Right lobe of liver (tissue), 6 donors: ENCODE measurements at regions not wholly inside any gene's neighbourhood (a gene's known extent, or its start where the extent isn't known, plus 50 kb on each side); places are given as distances from the start of the nearest gene placed in this dataset.

Experiments
- ATAC-seq, 4 donors: fragments of 200-7000 bp; cut with Tn5 transposase; one replicate each; pipeline ENCODE4 v1.9.1; 2020; ENCODE audit warnings: mild to moderate bottlenecking in 4 of 4, moderate library complexity in 4 of 4
- DNase-seq, 3 donors: peaks; one replicate each; pipeline ENCODE4 v3.0.0-alpha.2; 2020
- H3K27ac ChIP-seq, 3 donors: fragments of 200-600 bp; one replicate each; pipeline ENCODE4 v1.8.0; 2022
- H3K27me3 ChIP-seq, 2 donors: fragments of 200-600 bp; one replicate each; pipeline ENCODE4 v1.8.0; 2022
- H3K36me3 ChIP-seq, 4 donors: fragments of 200-600 bp; sonication (generic) in 1 of 4; one replicate each; pipeline versions ENCODE4 v1.5.1 to v1.8.0; 2017 to 2022; ENCODE audit warnings: control low read depth in 1 of 4
- H3K4me1 ChIP-seq, 4 donors: fragments of 200-600 bp; sonication (generic) in 1 of 4; one replicate each; pipeline versions ENCODE4 v1.5.1 to v1.8.0; 2017 to 2022; ENCODE audit warnings: control low read depth in 1 of 4
- H3K4me3 ChIP-seq, 3 donors: fragments of 200-600 bp; one replicate each; pipeline ENCODE4 v1.8.0; 2022
- H3K9me3 ChIP-seq, 4 donors: fragments of 200-600 bp; sonication (generic) in 1 of 4; one replicate each; pipeline versions ENCODE4 v1.5.1 to v1.8.0; 2017 to 2022; ENCODE audit warnings: control low read depth in 1 of 4
- POLR2A ChIP-seq: fragments of 450-650 bp; IDR thresholded peaks from one replicate; pipeline ENCODE4 v1.6.1; 2017; ENCODE audit warnings: antibody characterized with exemption, mild to moderate bottlenecking
- WGBS: methylation state at CpG from one replicate; pipeline ENCODE4 v1.1.6; 2018; ENCODE audit warnings: low coverage, low lambda C conversion rate; ENCODE audit not compliant: insufficient coverage; ENCODE audit errors: missing lambda C conversion rate; 5-methylcytosine and 5-hydroxymethylcytosine counted together
- intact Hi-C, 2 donors: fragments of 100-400 bp; cut with DNase I; formaldehyde crosslinking; loops; one replicate each; pipeline versions ENCODE4 v1.11.2 to v1.14.1; 2022
- TF ChIP-seq, protein P1 (sequence below), 4 donors: fragments of 200-600 bp in 3 of 4; fragments of 450-650 bp in 1 of 4; IDR thresholded peaks; one replicate each; pipeline versions ENCODE4 v1.5.1 to v1.8.0; 2016 to 2022; ENCODE audit warnings: antibody characterized with exemption in 4 of 4, mild to moderate bottlenecking in 2 of 4
- donor health status: DM: no; HTN: yes; CAD: no.
- donor health status: DM: no; HTN: no; CAD: no.
- donor health status: DM: no; HTN: no; CAD: no.
- donor health status: DM: no; HTN: yes; CAD: no.
- donor health status: DM: no; HTN: yes; CAD: no.

GRCh38 chr3:103388214-103388613, 953.4 kb downstream of the ZPLD1 start:
- WGBS = 23% methylated on average over 2 of the region's 2 CpGs
- H3K9me3 ChIP-seq = no peaks in the 10 kb centered on the region
- no peaks in the 10 kb centered on the region for H3K4me1 ChIP-seq
- intact Hi-C loops = no loop called here
- ATAC-seq = no peak
- DNase-seq = no peak
- no peaks in the 10 kb centered on the region for H3K36me3 ChIP-seq
- H3K27ac ChIP-seq = no peak overlapping the region
- H3K4me3 ChIP-seq = no peak overlapping the region
- no peaks in the 10 kb centered on the region for H3K27me3 ChIP-seq
- TF ChIP-seq, protein P1, sequence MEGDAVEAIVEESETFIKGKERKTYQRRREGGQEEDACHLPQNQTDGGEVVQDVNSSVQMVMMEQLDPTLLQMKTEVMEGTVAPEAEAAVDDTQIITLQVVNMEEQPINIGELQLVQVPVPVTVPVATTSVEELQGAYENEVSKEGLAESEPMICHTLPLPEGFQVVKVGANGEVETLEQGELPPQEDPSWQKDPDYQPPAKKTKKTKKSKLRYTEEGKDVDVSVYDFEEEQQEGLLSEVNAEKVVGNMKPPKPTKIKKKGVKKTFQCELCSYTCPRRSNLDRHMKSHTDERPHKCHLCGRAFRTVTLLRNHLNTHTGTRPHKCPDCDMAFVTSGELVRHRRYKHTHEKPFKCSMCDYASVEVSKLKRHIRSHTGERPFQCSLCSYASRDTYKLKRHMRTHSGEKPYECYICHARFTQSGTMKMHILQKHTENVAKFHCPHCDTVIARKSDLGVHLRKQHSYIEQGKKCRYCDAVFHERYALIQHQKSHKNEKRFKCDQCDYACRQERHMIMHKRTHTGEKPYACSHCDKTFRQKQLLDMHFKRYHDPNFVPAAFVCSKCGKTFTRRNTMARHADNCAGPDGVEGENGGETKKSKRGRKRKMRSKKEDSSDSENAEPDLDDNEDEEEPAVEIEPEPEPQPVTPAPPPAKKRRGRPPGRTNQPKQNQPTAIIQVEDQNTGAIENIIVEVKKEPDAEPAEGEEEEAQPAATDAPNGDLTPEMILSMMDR (IDR thresholded peaks at IDR 0.05) = no peak
- no peak for TF ChIP-seq POLR2A

DNA sequence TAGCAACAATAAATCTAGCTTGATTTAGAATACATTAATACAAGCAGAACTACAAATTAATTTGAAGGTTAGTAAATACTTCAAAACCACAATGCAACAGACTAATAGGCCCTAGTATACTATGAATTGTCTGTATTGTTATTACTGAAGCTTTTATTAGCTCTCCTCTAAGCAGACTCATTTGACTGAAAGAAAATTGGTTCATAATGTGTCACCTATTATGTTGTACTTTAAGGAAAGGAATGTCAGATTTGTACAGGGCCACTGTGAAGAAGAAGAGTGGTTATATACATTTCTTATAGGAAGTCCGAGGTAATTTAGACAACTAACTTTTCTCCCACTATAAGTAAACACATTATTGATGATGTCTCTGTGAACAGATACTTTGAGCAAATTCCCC, 954.5 kb downstream of the ZPLD1 start:
- Histone ChIP-seq H3K27me3 (no peaks in the 10 kb centered on the region), H3K9me3 (no peaks in the 10 kb centered on the region), H3K27ac (no peak overlapping the region), H3K4me1 (no peaks in the 10 kb centered on the region), H3K4me3 (no peak overlapping the region), H3K36me3 (no peaks in the 10 kb centered on the region)
- TF ChIP-seq, protein P1 (IDR thresholded peaks at IDR 0.05) = no peak
- no peak for TF ChIP-seq POLR2A
- intact Hi-C loops = no loop called here
- ATAC-seq (no peak), DNase-seq (no peak)
- 59% methylated on average over 1 of the region's 1 CpG for WGBS

DNA sequence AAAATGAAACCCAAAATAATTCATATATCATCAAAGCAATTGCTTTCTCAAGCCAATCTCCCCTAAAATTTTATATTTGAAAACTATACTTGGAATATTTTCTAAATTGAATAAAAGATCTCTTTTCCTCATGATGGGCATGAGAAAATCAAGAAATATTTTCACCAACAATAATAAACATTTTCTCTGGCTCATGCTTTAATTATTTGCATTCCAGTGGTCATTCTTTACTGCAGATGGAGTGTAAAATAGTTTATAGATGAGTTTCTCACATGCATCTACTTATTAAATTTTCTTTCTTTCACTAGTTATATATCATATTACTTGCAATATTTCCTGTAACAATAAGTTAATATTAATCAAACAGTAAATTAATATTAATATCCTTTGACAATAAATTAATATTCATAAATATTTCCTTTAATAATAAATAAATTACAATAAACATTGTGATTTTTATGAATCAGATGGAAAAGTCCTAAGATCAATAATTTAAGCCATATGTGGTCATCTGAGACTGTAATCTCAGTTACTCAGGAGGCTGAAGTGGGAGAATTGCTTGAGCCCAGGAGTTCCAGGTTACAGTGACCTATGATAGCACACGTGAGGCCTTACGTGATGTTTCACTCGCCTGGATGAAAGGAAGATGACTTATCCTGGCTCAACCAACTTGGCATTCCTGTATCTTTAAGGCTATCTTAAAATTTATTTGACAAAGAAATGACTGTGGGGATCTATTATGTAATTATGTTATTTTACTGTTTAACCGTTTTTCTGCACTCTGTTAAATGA, 958.8 kb downstream of the ZPLD1 start:
- no peaks in the 10 kb centered on the region for H3K36me3 ChIP-seq
- ATAC-seq (no peak), DNase-seq (no peak)
- H3K9me3 ChIP-seq = no peaks in the 10 kb centered on the region
- TF ChIP-seq, protein P1 (IDR thresholded peaks at IDR 0.05) = no peak
- TF ChIP-seq POLR2A = no peak
- 53% methylated on average over 4 of the region's 4 CpGs for WGBS
- no peak overlapping the region for H3K27ac ChIP-seq
- intact Hi-C loops = no loop called here
- H3K4me3 ChIP-seq = no peak overlapping the region
- H3K27me3 ChIP-seq = no peaks in the 10 kb centered on the region
- no peaks in the 10 kb centered on the region for H3K4me1 ChIP-seq

GRCh38 chr3:103403191-103403590, 968.4 kb downstream of the ZPLD1 start:
- no peaks in the 10 kb centered on the region for H3K36me3 ChIP-seq
- H3K9me3 ChIP-seq = no peaks in the 10 kb centered on the region
- intact Hi-C loops = no loop called here
- H3K4me3 ChIP-seq = no peak overlapping the region
- WGBS = 33% methylated on average over 2 of the region's 2 CpGs
- DNase-seq (no peak), ATAC-seq (no peak)
- no peak overlapping the region for H3K27ac ChIP-seq
- no peaks in the 10 kb centered on the region for H3K27me3 ChIP-seq
- H3K4me1 ChIP-seq = no peaks in the 10 kb centered on the region
- TF ChIP-seq, protein P1 (IDR thresholded peaks at IDR 0.05) = no peak
- no peak for TF ChIP-seq POLR2A
